Activated T-cell treated with anti-CD3 and anti-CD28 coated beads, Interleukin-2, amount 50 U/mL, for 72 hours (primary cell): ENCODE measurements at regions not wholly inside any gene's neighbourhood (a gene's known extent, or its start where the extent isn't known, plus 50 kb on each side); places are given as distances from the start of the nearest gene placed in this dataset.

Experiments used
- ATAC-seq, 2 donors: fragments of 150-1000 bp; cut with Tn5 transposase; replicated peaks in 1 of 2; 2 replicates each; pipeline ENCODE4 v1.10.0; 2021; ENCODE audit warnings: moderate library complexity in 2 of 2, mild to moderate bottlenecking in 1 of 2
- DNase-seq, 2 donors: peaks; one replicate each; pipeline ENCODE4 v3.0.0; 2021 to 2022; ENCODE audit warnings: mixed read lengths in 1 of 2
- H3K27ac Mint-ChIP-seq: one replicate; pipeline ENCODE4 v1.8.0; 2022; ENCODE audit warnings: mild to moderate bottlenecking, moderate library complexity, mixed read lengths
- H3K27me3 Mint-ChIP-seq: one replicate; pipeline ENCODE4 v1.8.0; 2022; ENCODE audit warnings: low read depth, mixed read lengths
- H3K36me3 Mint-ChIP-seq, 2 donors: one replicate each; pipeline ENCODE4 v1.8.0; 2022; ENCODE audit warnings: mixed read lengths in 2 of 2, mild to moderate bottlenecking in 1 of 2; ENCODE audit not compliant: insufficient read depth in 2 of 2
- H3K4me1 Mint-ChIP-seq: one replicate; pipeline ENCODE4 v1.8.0; 2022; ENCODE audit warnings: low read depth, mixed read lengths
- H3K4me3 Mint-ChIP-seq, 2 donors: one replicate each; pipeline ENCODE4 v1.8.0; 2022; ENCODE audit warnings: mild to moderate bottlenecking in 2 of 2, mixed read lengths in 2 of 2, moderate library complexity in 2 of 2
- H3K9me3 Mint-ChIP-seq, 2 donors: one replicate each; pipeline ENCODE4 v1.8.0; 2022; ENCODE audit warnings: mixed read lengths in 2 of 2

DNA sequence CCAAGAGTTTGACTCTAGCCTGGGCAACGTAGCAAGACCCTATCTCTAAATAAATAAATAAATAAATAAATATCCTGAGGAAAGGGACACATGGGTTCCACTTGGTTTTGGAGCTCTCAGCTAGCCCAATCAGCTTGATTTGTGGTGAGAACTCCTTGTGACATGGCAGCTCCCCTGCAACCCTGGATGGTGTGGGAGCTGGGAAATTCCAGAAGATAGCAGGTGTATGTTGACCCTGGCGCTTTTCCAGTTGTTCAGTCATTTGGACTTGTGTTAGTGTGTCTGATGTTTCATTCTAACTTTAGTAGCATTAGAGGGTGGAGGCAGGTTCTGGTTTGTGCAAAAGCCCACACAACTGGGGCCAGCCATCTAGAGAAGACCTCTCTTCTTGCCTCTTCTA, 148.5 kb upstream of the NCAM1 start:
- no peak overlapping the region for H3K4me3 Mint-ChIP-seq
- no peaks in the 10 kb centered on the region for H3K4me1 Mint-ChIP-seq
- H3K27ac Mint-ChIP-seq, result no peak overlapping the region

DNA sequence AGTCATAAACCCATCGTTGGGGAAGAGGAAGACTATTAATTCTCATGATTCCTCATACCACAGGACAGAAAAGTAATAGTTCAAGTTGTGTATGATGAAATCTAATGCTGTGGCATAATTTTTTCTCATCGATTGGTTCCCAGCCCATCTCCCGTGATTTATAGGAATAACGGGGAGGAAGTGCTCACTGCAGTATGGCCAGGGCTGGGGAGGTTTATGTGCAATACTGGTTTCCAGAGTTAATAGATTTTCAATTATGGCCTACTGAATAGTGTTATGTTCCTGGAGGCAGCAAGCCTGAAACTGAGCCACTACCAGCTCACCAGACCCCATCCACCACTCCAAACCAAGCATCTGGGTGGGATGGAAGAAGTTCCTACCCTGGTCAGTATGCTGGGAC, 147.1 kb upstream of the NCAM1 start:
- no peaks in the 10 kb centered on the region for H3K36me3 Mint-ChIP-seq
- H3K4me3 Mint-ChIP-seq, result no peak overlapping the region

More for the DNA sequence above, 148.5 kb upstream of the NCAM1 start:
- Mint-ChIP-seq H3K9me3 (peaks cover 1 to 2% of the 10 kb centered on the region in 2 donors), H3K36me3 (no peaks in the 10 kb centered on the region), H3K27me3 (no peaks in the 10 kb centered on the region)
- no peak for ATAC-seq
- no peak for DNase-seq

DNA sequence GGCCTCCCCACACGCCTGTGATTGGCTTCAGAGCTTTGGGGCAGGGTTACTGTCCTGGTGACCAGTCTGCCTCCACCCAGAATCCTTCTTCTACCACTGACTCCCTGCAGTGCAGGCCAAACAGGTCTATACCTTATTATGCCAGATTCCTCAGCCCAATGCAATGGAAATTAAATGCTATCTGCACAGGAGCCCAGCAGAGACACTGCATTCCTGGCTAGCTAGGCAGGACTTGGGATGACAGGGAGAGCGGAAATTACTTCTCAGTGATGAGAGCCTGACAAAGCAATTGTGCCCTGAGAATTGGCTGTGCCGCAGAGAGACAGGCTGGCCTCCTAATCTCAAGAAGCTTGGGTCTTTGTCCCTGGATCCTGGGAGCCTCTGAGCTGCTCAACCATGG, 143.8 kb upstream of the NCAM1 start:
- no peak for DNase-seq
- no peaks in the 10 kb centered on the region for H3K27me3 Mint-ChIP-seq
- H3K9me3 Mint-ChIP-seq, result no peaks in the 10 kb centered on the region
- no peaks in the 10 kb centered on the region for H3K36me3 Mint-ChIP-seq
- ATAC-seq, result no peak
- H3K4me1 Mint-ChIP-seq, result no peaks in the 10 kb centered on the region
- no peak overlapping the region for H3K27ac Mint-ChIP-seq
- H3K4me3 Mint-ChIP-seq, result no peak overlapping the region

More for the DNA sequence above, 147.1 kb upstream of the NCAM1 start:
- Mint-ChIP-seq H3K9me3 (peaks cover 1 to 2% of the 10 kb centered on the region in 2 donors), H3K27ac (no peak overlapping the region), H3K4me1 (no peaks in the 10 kb centered on the region), H3K27me3 (no peaks in the 10 kb centered on the region)
- DNase-seq (no peak), ATAC-seq (no peak)

DNA sequence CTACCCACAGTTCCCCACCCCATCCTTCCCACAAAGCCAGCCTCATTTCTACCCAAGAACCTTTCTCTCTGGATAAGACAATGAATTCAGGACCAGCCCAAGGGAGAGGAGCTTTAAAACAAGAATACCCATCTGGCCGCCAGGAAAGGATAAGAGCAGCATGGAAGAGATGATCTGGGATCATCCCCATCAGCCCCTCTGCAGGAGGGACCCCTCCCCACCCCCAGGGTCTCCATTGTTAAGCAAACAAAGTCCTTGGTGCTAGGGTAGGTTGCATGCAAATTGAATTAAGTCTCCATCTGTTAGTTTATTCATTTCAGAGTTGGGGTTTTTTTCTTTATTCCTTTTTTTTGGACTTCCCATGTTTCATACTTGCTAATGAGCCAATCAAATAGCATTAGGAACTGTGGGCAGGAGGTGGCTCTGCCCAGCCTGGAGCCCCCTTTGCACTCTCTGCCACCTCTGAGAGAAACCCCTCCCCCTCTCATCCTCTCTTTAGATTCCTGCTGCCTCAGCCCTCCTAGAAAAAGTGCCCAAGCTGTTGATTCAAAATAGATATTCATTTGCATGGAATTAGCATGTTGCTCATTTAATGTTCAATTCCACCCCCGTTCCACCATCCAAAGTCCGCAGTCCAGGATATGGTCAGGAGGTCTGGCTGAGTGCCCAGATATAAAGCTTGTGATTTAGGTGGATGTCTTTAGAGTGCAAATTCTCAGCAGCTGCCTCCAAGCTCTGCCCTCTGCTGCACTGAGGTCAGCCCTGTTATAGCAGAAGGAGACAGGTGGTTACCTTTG, 138.5 kb upstream of the NCAM1 start:
- ATAC-seq, result no peak
- H3K27ac Mint-ChIP-seq, result no peak overlapping the region
- H3K36me3 Mint-ChIP-seq, result no peaks in the 10 kb centered on the region
- no peak overlapping the region for H3K4me3 Mint-ChIP-seq
- no peaks in the 10 kb centered on the region for H3K4me1 Mint-ChIP-seq
- no peaks in the 10 kb centered on the region for H3K27me3 Mint-ChIP-seq
- no peaks in the 10 kb centered on the region for H3K9me3 Mint-ChIP-seq
- DNase-seq, result no peak

DNA sequence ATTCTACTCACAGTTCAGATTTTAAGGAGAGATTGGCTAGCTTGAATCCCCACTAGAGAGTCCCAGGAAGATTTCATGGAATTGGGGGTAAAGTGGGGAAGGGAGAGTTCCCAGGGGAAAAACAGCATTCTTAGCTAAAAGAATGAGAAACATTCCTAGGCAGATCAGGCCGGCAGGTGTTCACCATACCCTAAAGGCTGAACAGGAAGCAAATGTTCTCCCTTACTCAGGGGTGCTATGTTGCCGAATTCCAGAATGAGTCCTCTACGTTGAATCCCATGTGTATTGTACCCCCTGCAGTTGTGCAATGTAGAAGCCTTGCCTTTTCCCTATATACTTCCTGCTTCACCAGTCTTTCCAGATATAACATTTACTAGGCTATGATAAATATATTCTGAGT, 135.2 kb upstream of the NCAM1 start:
- no peak overlapping the region for H3K27ac Mint-ChIP-seq
- no peak for DNase-seq
- H3K4me1 Mint-ChIP-seq, result no peaks in the 10 kb centered on the region
- no peak for ATAC-seq
- no peaks in the 10 kb centered on the region for H3K36me3 Mint-ChIP-seq
- no peak overlapping the region for H3K4me3 Mint-ChIP-seq
- no peaks in the 10 kb centered on the region for H3K27me3 Mint-ChIP-seq
- H3K9me3 Mint-ChIP-seq, result no peaks in the 10 kb centered on the region

DNA sequence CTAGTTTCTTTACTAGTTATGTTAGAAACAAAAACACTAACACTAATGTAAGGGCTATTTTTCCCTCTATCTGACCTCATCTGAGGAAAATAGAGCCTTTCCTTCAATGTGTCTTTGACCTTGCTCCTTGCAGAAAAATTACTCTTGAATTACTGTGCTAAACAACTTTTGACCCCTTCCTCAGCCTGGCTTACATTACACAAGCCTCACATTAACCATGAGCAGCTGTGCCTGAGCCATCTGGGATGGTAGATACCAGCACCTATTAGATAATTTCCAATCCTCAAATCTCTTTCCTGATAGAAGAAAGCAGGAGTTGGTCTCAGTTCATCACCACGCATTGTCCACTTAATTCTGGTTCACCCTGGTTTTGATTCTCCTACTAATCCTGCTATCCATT, 134.4 kb upstream of the NCAM1 start:
- no peaks in the 10 kb centered on the region for H3K4me1 Mint-ChIP-seq
- H3K27ac Mint-ChIP-seq, result no peak overlapping the region
- ATAC-seq, result no peak
- H3K27me3 Mint-ChIP-seq, result no peaks in the 10 kb centered on the region
- H3K9me3 Mint-ChIP-seq, result no peaks in the 10 kb centered on the region
- no peaks in the 10 kb centered on the region for H3K36me3 Mint-ChIP-seq
- no peak for DNase-seq
- no peak overlapping the region for H3K4me3 Mint-ChIP-seq

DNA sequence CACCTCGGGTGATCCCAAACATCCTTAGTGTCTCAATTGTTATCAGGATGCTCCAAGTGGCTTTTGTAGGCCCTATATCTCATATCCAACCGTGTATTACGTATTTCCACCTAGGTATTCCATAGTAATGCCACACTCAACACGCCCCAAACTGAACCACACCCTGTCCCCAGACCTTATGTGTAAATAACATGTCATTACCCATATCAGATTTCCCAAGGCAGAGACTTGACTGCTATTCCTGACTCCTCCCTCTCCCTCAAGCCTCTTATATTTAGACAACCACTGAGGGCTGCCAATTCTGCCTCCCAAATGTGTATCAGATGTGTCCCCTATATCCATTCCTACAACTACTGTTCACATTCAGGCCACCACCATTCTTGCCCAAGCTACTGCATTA, 132.8 kb upstream of the NCAM1 start:
- no peak for DNase-seq
- Mint-ChIP-seq H3K4me3 (no peak overlapping the region), H3K27me3 (peaks cover 5% of the 10 kb centered on the region), H3K9me3 (no peaks in the 10 kb centered on the region), H3K36me3 (no peaks in the 10 kb centered on the region), H3K27ac (no peak overlapping the region), H3K4me1 (no peaks in the 10 kb centered on the region)
- ATAC-seq, result no peak

DNA sequence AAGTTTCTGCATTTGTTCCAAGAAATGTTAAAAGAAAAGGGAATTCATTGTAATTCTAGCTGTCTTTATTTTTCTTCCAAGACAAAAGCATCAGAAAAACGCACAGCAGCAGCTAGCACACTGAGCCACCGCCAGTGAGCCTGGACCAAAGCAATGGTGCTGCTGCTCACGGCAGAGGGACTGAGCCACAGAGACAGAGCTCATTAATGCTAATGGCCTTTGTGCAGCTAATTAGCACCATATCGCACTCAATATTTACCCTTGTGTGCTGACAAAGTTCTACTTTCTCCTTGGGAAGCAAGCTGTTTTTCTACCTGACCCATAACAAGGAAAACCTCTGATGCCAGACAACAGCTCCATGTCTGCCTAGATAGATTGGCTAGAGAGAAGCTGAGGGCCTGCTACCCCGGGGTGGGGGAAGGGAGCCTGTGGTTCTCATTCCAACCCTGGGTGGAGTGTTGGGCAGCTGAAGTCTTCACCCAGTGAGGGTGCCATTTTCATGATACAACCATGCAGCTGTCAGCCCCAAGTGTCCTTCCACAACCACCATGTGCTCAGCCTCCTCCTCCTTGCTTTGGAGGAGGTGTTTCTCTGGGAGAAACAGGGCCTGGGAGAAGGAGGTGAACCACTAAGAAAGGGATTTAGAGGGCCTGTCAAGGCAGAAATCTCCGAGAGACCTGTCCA, 131.1 kb upstream of the NCAM1 start:
- Mint-ChIP-seq H3K4me3 (no peak overlapping the region), H3K9me3 (no peaks in the 10 kb centered on the region), H3K36me3 (no peaks in the 10 kb centered on the region), H3K27ac (no peak overlapping the region), H3K4me1 (no peaks in the 10 kb centered on the region), H3K27me3 (peaks cover 5% of the 10 kb centered on the region)
- no peak for ATAC-seq
- DNase-seq, result no peak

DNA sequence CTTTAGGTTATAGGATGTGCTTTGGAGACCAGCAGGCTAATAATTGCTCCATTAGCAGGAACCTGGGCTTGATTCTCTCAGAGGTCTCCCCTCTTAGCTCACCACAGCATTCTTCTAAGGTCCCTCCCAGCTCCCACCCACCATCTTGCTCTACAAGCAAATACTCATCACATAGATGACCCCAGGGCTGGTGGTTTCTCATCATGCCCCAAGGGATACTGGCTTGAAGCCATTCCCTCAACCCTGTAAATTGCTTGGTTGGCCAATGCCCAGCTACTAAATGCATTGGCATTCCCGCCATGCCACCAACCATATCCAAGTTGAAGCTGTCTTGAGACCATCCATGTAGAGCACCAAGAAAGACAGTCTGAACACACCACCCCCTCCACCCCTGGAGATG, 130.2 kb upstream of the NCAM1 start:
- no peak for ATAC-seq
- no peaks in the 10 kb centered on the region for H3K36me3 Mint-ChIP-seq
- H3K4me3 Mint-ChIP-seq, result no peak overlapping the region
- H3K27ac Mint-ChIP-seq, result no peak overlapping the region
- peaks cover 5% of the 10 kb centered on the region for H3K27me3 Mint-ChIP-seq
- no peak for DNase-seq
- H3K4me1 Mint-ChIP-seq, result no peaks in the 10 kb centered on the region
- H3K9me3 Mint-ChIP-seq, result no peaks in the 10 kb centered on the region

DNA sequence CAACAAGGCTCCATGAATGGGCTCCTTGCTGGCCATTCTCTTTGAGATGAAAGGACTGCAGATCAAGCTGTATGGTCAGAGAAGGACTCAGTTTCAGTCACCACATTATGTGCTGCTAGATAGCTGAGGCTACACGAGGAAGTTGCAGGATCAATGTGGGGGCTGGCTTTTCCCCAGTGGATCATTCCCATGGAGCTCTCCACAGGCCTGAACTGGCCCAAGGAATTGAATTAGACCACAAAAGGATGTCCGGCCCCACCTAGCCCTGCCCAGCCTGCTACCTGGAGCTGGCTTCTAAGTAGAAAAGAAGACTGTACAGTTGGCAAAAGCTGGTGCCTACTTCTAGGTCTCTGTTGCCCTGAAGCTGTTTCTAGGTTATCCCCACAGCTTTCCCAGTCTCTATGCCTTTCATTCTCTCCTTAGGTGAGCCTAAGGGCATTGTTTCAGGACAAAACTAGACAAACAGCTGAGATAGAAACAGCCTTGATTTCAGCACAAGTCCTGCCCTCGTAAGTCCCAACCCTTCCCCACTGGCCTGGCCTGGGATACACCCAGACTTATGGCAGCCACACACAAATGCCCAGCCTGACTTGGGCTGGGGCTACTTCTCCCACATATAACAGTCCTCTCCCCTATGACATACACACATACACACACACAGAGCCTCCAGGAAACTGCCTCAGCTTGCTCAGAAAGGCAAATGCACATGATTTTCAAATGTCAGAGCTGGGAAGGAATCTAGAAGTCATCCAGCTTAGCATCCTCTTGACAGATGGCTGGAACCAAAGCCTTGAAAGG, 129.1 kb upstream of the NCAM1 start:
- Mint-ChIP-seq H3K27me3 (peaks cover 5% of the 10 kb centered on the region), H3K4me1 (no peaks in the 10 kb centered on the region), H3K27ac (no peak overlapping the region), H3K9me3 (no peaks in the 10 kb centered on the region), H3K4me3 (no peak overlapping the region), H3K36me3 (no peaks in the 10 kb centered on the region)
- ATAC-seq, result no peak
- no peak for DNase-seq

DNA sequence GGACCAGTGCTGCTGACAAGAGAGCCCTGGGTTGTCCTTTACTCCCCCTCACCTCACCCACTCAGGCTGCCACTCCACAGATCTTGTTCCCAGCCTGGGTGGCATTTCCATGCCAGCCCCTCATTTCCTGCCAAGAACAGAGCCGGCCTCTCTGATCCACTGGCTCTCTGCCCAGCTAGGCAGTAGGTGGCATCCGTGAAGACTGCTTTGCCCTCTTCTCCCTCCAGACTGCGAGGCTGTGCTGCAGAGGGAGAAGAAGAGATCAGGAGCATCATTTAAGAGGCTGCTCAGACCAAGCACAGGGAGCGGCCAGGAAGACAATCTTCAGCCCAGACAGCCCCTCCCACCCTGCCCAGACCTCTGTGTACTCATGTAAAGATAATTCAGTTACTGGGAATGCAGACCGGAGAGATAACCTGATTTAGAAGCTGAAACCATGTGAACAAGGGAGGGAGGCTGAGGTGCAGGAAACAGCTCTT, 126.9 kb upstream of the NCAM1 start:
- Mint-ChIP-seq H3K27ac (no peak overlapping the region), H3K27me3 (peaks cover 5% of the 10 kb centered on the region), H3K4me1 (no peaks in the 10 kb centered on the region), H3K36me3 (no peaks in the 10 kb centered on the region), H3K4me3 (no peak overlapping the region), H3K9me3 (no peaks in the 10 kb centered on the region)
- no peak for DNase-seq
- no peak for ATAC-seq

DNA sequence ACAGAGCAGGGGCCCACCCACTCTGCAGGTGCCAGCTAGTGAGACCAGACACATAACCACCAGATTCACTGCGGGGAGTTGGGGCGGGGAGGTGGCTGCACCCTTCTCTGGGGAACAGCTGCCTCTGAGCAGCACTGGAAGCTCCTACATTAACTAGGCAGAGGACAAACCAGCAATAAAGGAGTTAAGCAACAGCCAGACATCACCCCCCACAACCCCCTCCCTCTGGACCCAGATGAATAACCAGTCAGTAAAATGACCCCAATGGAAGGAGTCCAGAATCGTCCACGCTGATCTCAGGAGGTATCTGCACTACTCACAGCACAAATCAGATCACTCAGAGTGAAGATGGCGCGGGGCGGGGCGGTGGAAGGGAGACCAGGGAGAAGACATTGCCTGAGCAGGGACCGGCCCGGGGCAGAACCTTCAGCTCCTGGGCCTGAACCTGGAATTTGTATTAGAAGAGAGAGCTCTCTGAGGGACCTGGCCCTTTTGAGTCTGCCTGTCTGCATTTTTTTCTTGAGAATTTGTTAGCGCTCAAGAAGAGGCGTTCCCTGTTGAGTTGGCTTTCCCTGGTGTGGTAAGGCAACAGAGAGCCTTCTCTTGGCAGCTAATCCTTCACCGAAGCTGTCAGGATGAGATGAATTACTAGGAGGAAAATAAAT, 125.5 kb upstream of the NCAM1 start:
- Mint-ChIP-seq H3K27ac (no peak overlapping the region), H3K36me3 (no peaks in the 10 kb centered on the region), H3K9me3 (peaks cover 0 to 2% of the 10 kb centered on the region in 2 donors), H3K4me1 (no peaks in the 10 kb centered on the region), H3K4me3 (no peak overlapping the region), H3K27me3 (peaks cover 5% of the 10 kb centered on the region)
- ATAC-seq (no peak), DNase-seq (no peak)

DNA sequence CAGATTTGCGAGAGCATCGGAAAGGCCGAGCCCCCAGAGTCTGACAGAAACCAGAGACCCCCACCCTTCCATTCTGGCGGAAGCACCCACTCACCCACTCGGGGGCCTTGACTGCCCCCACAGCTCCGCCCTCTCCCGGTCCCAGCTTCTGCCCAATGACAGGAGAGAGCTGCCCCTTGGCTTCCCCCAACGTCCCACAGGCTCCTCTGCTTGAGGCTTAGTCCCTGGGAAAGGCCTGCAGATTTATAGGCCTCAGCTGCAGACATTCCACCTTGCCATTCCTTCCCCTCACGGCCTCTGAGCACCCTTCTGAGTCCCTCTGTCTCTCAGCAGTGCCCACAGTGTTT, 125.0 kb upstream of the NCAM1 start:
- Mint-ChIP-seq H3K4me1 (no peaks in the 10 kb centered on the region), H3K9me3 (peaks cover 0 to 2% of the 10 kb centered on the region in 2 donors), H3K27me3 (peaks cover 5% of the 10 kb centered on the region), H3K27ac (no peak overlapping the region), H3K36me3 (no peaks in the 10 kb centered on the region), H3K4me3 (no peak overlapping the region)
- DNase-seq, result no peak
- no peak for ATAC-seq
